ENCODE measurements at regions not wholly inside any gene's neighbourhood (a gene's known extent, or its start where the extent isn't known, plus 50 kb on each side); places are given as distances from the start of the nearest gene placed in this dataset.

DNA sequence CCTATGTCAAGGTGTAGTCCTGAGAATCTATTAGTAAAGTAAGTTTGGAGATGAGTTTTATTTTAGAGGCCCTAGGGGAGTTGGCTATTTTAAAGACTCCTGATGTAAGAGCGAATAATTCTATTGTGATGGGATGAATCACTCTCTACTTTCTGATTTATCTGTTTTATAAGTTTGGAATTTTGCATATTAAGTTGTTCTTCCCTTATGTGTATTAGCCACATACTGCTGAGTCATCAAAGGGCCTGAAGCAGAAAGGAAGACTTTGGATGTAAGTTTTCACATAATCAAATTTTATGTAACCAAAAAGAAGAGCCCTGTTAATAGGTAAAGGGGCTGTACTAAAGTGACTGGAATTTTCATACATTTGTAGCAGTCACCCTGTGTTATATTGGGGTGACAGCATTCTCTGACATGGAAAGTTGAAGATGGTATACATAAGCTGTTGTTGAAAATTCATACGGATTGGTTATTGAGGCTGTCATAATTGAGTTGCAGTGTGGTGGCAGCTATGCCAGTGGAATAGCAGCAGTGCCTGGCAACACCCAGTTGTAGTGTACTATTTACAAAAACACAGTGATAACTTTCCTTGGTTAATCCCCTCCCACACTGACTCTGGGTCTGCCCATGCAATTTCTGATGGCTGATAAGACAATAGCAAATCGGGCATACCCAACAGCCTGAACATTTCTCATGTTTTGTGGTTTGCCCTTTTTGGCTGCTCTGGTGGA is 90.6 kb upstream of the NTM start:
- no peaks in the 10 kb centered on the region for H3K27me3 ChIP-seq (replicated peaks)
- in situ Hi-C loops (cut with HindIII; ENCODE audit: low pct_ligation_motif_present, low sequenced_read_pairs): no loop called here
- no peak for DNase-seq
- no peak overlapping the region for H3K27ac ChIP-seq
- no peaks in the 10 kb centered on the region for H3K36me3 ChIP-seq (replicated peaks)
- TF ChIP-seq, protein P1, sequence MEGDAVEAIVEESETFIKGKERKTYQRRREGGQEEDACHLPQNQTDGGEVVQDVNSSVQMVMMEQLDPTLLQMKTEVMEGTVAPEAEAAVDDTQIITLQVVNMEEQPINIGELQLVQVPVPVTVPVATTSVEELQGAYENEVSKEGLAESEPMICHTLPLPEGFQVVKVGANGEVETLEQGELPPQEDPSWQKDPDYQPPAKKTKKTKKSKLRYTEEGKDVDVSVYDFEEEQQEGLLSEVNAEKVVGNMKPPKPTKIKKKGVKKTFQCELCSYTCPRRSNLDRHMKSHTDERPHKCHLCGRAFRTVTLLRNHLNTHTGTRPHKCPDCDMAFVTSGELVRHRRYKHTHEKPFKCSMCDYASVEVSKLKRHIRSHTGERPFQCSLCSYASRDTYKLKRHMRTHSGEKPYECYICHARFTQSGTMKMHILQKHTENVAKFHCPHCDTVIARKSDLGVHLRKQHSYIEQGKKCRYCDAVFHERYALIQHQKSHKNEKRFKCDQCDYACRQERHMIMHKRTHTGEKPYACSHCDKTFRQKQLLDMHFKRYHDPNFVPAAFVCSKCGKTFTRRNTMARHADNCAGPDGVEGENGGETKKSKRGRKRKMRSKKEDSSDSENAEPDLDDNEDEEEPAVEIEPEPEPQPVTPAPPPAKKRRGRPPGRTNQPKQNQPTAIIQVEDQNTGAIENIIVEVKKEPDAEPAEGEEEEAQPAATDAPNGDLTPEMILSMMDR (IDR thresholded peaks at IDR 0.05; ENCODE audit: low read depth, low read length, missing control alignments): no peak
- H3K4me3 ChIP-seq (ENCODE audit: low read depth, low read length): no peak overlapping the region

DNA sequence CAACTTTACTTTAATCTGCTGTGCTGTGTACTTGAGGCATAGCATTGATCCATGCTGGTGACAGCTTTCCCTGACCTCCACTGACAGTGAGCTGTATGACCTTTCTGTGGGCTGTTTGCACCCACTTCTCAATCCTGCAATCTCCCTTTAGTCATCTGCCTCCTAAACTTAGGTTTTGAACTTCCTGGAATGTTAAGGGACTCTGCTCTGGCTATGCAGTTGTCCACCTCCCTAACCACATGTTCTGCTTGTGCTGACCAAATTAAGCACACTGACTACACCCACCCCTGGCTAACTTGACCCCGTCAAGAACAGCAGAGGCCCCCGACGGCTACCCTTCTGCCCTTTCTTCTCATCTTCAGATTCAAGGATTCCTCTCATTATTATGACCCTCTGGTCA is 89.1 kb upstream of the NTM start:
- in situ Hi-C loops (cut with HindIII; ENCODE audit: low pct_ligation_motif_present, low sequenced_read_pairs): no loop called here
- Histone ChIP-seq H3K27me3 (replicated peaks) (no peaks in the 10 kb centered on the region), H3K36me3 (replicated peaks) (no peaks in the 10 kb centered on the region), H3K27ac (no peak overlapping the region), H3K4me3 (ENCODE audit: low read depth, low read length) (no peak overlapping the region)
- no peak for DNase-seq
- TF ChIP-seq, protein P1 (IDR thresholded peaks at IDR 0.05; ENCODE audit: low read depth, low read length, missing control alignments): no peak

DNA sequence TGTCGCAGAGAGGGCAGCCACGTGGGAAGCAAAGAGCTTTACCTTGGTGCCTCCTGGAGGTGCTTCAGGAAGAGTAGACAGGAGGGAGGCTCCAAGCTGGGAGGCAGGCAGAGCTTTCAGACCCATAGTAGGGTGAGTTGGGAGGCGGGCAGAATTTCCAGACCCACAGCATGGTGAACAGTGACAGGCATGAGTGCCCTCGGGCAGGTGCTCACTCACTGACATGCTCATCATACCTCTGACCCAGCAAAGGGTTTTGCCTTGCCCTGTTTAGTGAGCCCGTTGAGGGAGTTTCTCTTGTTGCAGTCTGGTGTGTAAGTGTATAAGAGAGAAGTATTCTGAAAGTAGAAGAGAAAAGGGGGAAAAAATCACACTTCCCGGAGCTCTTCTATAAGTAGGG is 86.4 kb upstream of the NTM start:
- Histone ChIP-seq H3K4me3 (ENCODE audit: low read depth, low read length) (no peak overlapping the region), H3K27ac (no peak overlapping the region), H3K36me3 (replicated peaks) (no peaks in the 10 kb centered on the region), H3K27me3 (replicated peaks) (no peaks in the 10 kb centered on the region)
- TF ChIP-seq, protein P1 (IDR thresholded peaks at IDR 0.05; ENCODE audit: low read depth, low read length, missing control alignments): no peak
- in situ Hi-C loops (cut with HindIII; ENCODE audit: low pct_ligation_motif_present, low sequenced_read_pairs): no loop called here
- DNase-seq: no peak

DNA sequence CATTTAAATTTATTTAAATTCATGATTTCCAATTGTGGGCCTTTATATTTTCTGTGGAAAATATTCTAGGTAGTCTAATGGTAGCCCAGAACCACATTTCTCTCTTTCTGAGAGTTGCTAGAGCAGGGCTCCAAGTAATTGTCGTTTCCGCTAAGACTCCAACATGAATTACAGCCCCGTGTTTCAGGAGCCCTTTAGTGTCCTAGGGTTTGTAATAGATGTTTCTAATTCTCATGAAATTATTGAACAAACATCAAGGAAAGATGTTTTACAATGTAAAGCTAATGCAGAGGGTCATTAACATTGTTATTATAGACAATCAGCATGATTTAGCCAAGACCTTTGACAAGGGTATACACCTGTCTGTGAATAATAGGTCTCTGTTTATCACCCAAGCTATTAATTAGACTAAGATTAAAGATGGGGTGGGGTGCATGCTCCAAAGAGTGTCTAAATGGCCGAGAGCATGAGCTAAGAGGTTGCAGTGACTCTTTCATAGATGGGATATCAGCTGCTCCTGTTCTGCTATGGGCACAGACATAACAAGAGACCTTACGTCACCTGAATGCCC is 81.8 kb upstream of the NTM start:
- TF ChIP-seq, protein P1 (IDR thresholded peaks at IDR 0.05; ENCODE audit: low read depth, low read length, missing control alignments): no peak
- H3K27me3 ChIP-seq (replicated peaks): no peaks in the 10 kb centered on the region
- no peak overlapping the region for H3K4me3 ChIP-seq (ENCODE audit: low read depth, low read length)
- no peak for DNase-seq
- no peak overlapping the region for H3K27ac ChIP-seq
- in situ Hi-C loops (cut with HindIII; ENCODE audit: low pct_ligation_motif_present, low sequenced_read_pairs): no loop called here
- no peaks in the 10 kb centered on the region for H3K36me3 ChIP-seq (replicated peaks)

DNA sequence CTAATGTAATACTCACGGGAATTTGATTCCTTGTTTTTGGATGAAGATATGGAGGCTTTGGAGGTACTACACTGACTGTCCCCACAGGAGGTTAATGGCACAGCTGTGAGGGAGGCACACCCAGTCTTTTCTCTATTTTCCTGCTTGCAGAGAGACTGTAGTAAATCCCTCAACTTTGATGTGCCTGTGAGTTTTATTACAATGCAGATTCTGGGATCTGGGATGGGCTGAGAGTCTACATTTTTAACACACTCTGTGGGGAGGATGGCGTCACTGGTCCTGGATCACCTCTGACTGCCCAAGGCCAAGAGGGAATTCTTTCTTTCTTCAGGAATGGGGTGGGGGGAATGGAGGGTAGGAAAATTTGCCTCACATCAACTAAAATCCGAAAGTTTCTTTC is 80.2 kb upstream of the NTM start:
- in situ Hi-C loops (cut with HindIII; ENCODE audit: low pct_ligation_motif_present, low sequenced_read_pairs): no loop called here
- TF ChIP-seq, protein P1 (IDR thresholded peaks at IDR 0.05; ENCODE audit: low read depth, low read length, missing control alignments): no peak
- no peak for DNase-seq
- no peaks in the 10 kb centered on the region for H3K27me3 ChIP-seq (replicated peaks)
- no peak overlapping the region for H3K4me3 ChIP-seq (ENCODE audit: low read depth, low read length)
- H3K27ac ChIP-seq: no peak overlapping the region
- no peaks in the 10 kb centered on the region for H3K36me3 ChIP-seq (replicated peaks)

DNA sequence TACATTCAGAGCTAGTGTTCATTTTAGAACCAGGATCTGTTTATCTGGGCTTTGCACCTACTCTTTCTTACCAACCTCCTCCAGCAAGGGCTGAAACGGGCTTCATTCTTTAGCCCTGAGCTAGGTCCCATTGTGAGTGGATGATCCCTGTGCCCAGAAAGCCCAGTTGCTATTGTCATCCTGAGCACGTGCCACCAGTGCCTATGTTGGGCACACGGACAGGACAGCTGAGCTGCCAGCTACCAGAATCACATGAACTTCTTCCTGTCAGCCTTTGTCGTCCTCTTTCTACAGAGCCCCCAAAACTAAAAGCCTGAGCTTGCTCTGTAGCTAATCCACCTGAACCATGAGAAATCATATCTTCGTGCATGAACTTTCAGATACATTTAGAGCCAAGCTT is 74.4 kb upstream of the NTM start:
- Histone ChIP-seq H3K4me3 (ENCODE audit: low read depth, low read length) (no peak overlapping the region), H3K27ac (no peak overlapping the region), H3K27me3 (replicated peaks) (no peaks in the 10 kb centered on the region), H3K36me3 (replicated peaks) (no peaks in the 10 kb centered on the region)
- DNase-seq: no peak
- in situ Hi-C loops (cut with HindIII; ENCODE audit: low pct_ligation_motif_present, low sequenced_read_pairs): no loop called here
- TF ChIP-seq, protein P1 (IDR thresholded peaks at IDR 0.05; ENCODE audit: low read depth, low read length, missing control alignments): no peak
